Trophoblast cell (in vitro differentiated cells and primary cell): ENCODE measurements at regions not wholly inside any gene's neighbourhood (a gene's known extent, or its start where the extent isn't known, plus 50 kb on each side); places are given as distances from the start of the nearest gene placed in this dataset.

Experiments used
- DNase-seq, 2 donors: peaks; one replicate each; pipeline ENCODE4 v3.0.0-alpha.2; 2016
- H2AFZ ChIP-seq: 2 replicates; pipeline ENCODE4 v1.6.1; 2013; ENCODE audit warnings: low read length, moderate library complexity, mild to moderate bottlenecking; ENCODE audit not compliant: insufficient read depth, poor library complexity
- H2AK5ac ChIP-seq: 2 replicates; pipeline ENCODE4 v1.6.1; 2013; ENCODE audit warnings: mild to moderate bottlenecking, low read length
- H2BK120ac ChIP-seq: 2 replicates; pipeline ENCODE4 v1.6.1; 2013; ENCODE audit warnings: low read length, mild to moderate bottlenecking, moderate library complexity; ENCODE audit not compliant: insufficient read depth, poor library complexity
- H2BK12ac ChIP-seq: 2 replicates; pipeline ENCODE4 v1.6.1; 2013; ENCODE audit warnings: mild to moderate bottlenecking, low read length, moderate library complexity
- H2BK5ac ChIP-seq: 2 replicates; pipeline ENCODE4 v1.6.1; 2013; ENCODE audit warnings: low read length, low read depth, moderate library complexity, mild to moderate bottlenecking; ENCODE audit not compliant: poor library complexity
- H3K14ac ChIP-seq: 2 replicates; pipeline ENCODE4 v1.6.1; 2013; ENCODE audit warnings: mild to moderate bottlenecking, low read length
- H3K18ac ChIP-seq: 2 replicates; pipeline ENCODE4 v1.6.1; 2013; ENCODE audit warnings: mild to moderate bottlenecking, low read length
- H3K23ac ChIP-seq: 2 replicates; pipeline ENCODE4 v1.6.1; 2013; ENCODE audit warnings: low read length
- H3K27ac ChIP-seq: 2 replicates; pipeline ENCODE4 v1.5.1; 2013; ENCODE audit warnings: low read depth, mild to moderate bottlenecking, inconsistent platforms, low read length, moderate library complexity
- H3K27me3 ChIP-seq: 2 replicates; pipeline ENCODE4 v1.6.1; 2013; ENCODE audit warnings: inconsistent platforms, mild to moderate bottlenecking, low read length, moderate library complexity; ENCODE audit not compliant: insufficient read depth
- H3K36me3 ChIP-seq, 2 experiments: 1 replicate in 1 of 2; 2 replicates in 1 of 2; pipeline ENCODE4 v1.6.1; 2013; ENCODE audit warnings: low read length in 2 of 2, mild to moderate bottlenecking in 2 of 2, moderate library complexity in 1 of 2; ENCODE audit not compliant: insufficient read depth in 2 of 2, control insufficient read depth in 1 of 2
- H3K4ac ChIP-seq: 2 replicates; pipeline ENCODE4 v1.6.1; 2013; ENCODE audit warnings: low read depth, mild to moderate bottlenecking, low read length, moderate library complexity
- H3K4me1 ChIP-seq, 2 experiments: 1 replicate in 1 of 2; 2 replicates in 1 of 2; pipeline ENCODE4 v1.6.1; 2013; ENCODE audit warnings: low read length in 2 of 2, mild to moderate bottlenecking in 2 of 2, moderate library complexity in 1 of 2; ENCODE audit not compliant: insufficient read depth in 2 of 2, control insufficient read depth in 1 of 2
- H3K4me2 ChIP-seq: 2 replicates; pipeline ENCODE4 v1.6.1; 2013; ENCODE audit warnings: inconsistent platforms, mild to moderate bottlenecking, low read length, moderate library complexity
- H3K4me3 ChIP-seq: 2 replicates; pipeline ENCODE4 v1.5.1; 2013; ENCODE audit warnings: mild to moderate bottlenecking, low read depth, low read length, inconsistent platforms
- H3K79me1 ChIP-seq: one replicate; pipeline ENCODE4 v1.6.1; 2013; ENCODE audit warnings: low read length
- H3K79me2 ChIP-seq: 2 replicates; pipeline ENCODE4 v1.6.1; 2013; ENCODE audit warnings: low read length, mild to moderate bottlenecking; ENCODE audit not compliant: control insufficient read depth, insufficient read depth, poor library complexity
- H3K9ac ChIP-seq: 2 replicates; pipeline ENCODE4 v1.6.1; 2013; ENCODE audit warnings: mild to moderate bottlenecking, low read length
- H3K9me3 ChIP-seq: 2 replicates; pipeline ENCODE4 v1.6.1; 2013; ENCODE audit warnings: low read depth, mild to moderate bottlenecking, control low read depth, inconsistent platforms, low read length; ENCODE audit not compliant: insufficient read depth
- H4K12ac ChIP-seq: 2 replicates; pipeline ENCODE4 v1.6.1; 2013; ENCODE audit warnings: low read depth, mild to moderate bottlenecking, low read length, moderate library complexity
- H4K8ac ChIP-seq: 2 replicates; pipeline ENCODE4 v1.6.1; 2013; ENCODE audit warnings: low read depth, mild to moderate bottlenecking, low read length, moderate library complexity
- H4K91ac ChIP-seq: one replicate; pipeline ENCODE4 v1.6.1; 2013; ENCODE audit warnings: low read depth, mild to moderate bottlenecking, low read length, moderate library complexity
- WGBS: extraction: QIAGEN DNeasy Blood & Tissue Kit; methylation state at CpG from one replicate; pipeline ENCODE4 v1.1.7; 2013; ENCODE audit warnings: missing lambda C conversion rate; ENCODE audit not compliant: insufficient read length, insufficient coverage; ENCODE audit errors: extremely low coverage; 5-methylcytosine and 5-hydroxymethylcytosine counted together

DNA sequence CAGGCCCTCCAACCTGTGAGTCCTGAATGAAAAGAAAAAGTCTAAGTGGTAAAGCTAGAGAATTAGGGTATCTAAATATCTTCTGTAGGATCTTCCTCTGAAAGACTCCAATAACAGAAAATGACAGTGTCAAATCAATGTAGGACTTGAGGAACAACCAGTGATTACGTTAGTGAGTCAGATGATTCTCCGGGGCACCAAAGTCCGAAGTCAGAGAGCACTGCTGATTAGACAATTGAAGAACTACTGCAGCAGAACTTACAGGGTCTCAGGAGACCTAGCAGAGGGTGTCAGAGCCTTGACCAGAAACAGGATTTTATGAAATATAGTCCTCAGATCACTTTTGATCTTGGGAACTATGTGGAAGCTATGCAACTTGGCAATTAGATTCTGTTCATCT lies 605.8 kb downstream of the EPHA3 start:
- H3K4me1 ChIP-seq: no peaks in the 10 kb centered on the region
- H2AFZ ChIP-seq: no peak overlapping the region
- WGBS: no CpG with 5 or more reads among the region's 3 CpGs
- H3K9me3 ChIP-seq: no peaks in the 10 kb centered on the region
- no peak overlapping the region for H2AK5ac ChIP-seq
- H3K79me2 ChIP-seq: no peaks in the 10 kb centered on the region
- H4K91ac ChIP-seq: no peak overlapping the region
- no peak overlapping the region for H3K9ac ChIP-seq
- no peak overlapping the region for H3K27ac ChIP-seq
- no peak overlapping the region for H2BK120ac ChIP-seq
- H3K36me3 ChIP-seq: no peaks in the 10 kb centered on the region
- no peak overlapping the region for H3K18ac ChIP-seq
- H3K79me1 ChIP-seq: no peaks in the 10 kb centered on the region
- no peak for DNase-seq
- no peak overlapping the region for H3K4ac ChIP-seq
- H4K8ac ChIP-seq: no peak overlapping the region
- no peak overlapping the region for H3K14ac ChIP-seq
- no peak overlapping the region for H2BK5ac ChIP-seq
- no peak overlapping the region for H3K23ac ChIP-seq
- H2BK12ac ChIP-seq: no peak overlapping the region
- no peak overlapping the region for H4K12ac ChIP-seq
- no peaks in the 10 kb centered on the region for H3K27me3 ChIP-seq
- H3K4me3 ChIP-seq: no peak overlapping the region
- H3K4me2 ChIP-seq: no peak overlapping the region

GRCh38 chr3:89714237-89714636 lies 606.8 kb downstream of the EPHA3 start:
- Histone ChIP-seq H3K27me3 (no peaks in the 10 kb centered on the region), H2BK12ac (no peak overlapping the region), H4K8ac (no peak overlapping the region), H2AFZ (no peak overlapping the region), H4K91ac (no peak overlapping the region), H3K36me3 (no peaks in the 10 kb centered on the region), H3K79me2 (no peaks in the 10 kb centered on the region), H3K4me3 (no peak overlapping the region), H3K4me2 (no peak overlapping the region), H3K9ac (no peak overlapping the region), H3K23ac (no peak overlapping the region), H3K9me3 (no peaks in the 10 kb centered on the region), H3K4me1 (no peaks in the 10 kb centered on the region), H3K14ac (no peak overlapping the region), H3K27ac (no peak overlapping the region), H3K79me1 (no peaks in the 10 kb centered on the region), H3K18ac (no peak overlapping the region), H2BK120ac (no peak overlapping the region), H3K4ac (no peak overlapping the region), H4K12ac (no peak overlapping the region), H2BK5ac (no peak overlapping the region), H2AK5ac (no peak overlapping the region)
- no peak for DNase-seq
- WGBS: no CpG with 5 or more reads among the region's 1 CpG

DNA sequence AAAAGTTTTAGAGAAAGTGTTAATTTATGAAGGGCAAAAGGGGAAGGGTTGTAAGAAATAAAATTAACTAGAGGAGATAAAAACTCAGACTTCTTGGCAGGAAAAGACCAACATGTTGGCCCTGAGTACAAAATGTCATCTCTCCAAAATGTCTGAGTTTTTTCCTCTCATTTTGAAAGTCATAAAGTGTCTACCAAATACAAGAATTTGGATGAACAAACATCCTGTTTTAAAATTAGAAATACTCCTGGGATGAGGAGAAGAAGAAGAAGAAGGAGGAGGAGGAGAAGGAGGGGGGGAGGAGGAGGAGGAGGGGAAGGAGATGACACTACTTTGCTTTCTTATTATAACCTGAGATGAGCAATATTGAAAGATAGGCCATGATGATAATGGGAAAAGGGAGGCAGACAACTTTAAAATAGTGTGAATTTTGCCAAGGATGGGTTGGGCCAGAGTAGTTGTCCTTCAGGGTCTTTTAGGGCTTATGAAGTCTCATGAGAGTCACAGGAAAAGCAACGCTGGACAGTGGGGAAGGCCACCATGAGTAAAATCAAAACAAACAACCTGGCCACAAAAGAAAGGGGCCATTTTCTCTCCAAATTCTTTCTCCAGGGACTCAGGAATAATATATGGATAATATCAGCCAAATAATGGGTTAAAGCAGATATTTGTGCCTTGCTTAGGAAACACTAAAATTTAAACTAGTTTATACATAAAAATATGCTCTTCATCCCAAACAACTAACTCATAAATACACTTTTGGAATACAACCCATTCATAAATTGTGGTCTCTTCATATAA lies 632.9 kb downstream of the EPHA3 start:
- H3K27me3 ChIP-seq: no peaks in the 10 kb centered on the region
- no peak overlapping the region for H2AFZ ChIP-seq
- H3K79me1 ChIP-seq: no peaks in the 10 kb centered on the region
- H3K79me2 ChIP-seq: no peaks in the 10 kb centered on the region
- H3K4me2 ChIP-seq: no peak overlapping the region
- no peak overlapping the region for H2BK12ac ChIP-seq
- no peak overlapping the region for H3K23ac ChIP-seq
- DNase-seq: no peak
- H3K18ac ChIP-seq: no peak overlapping the region
- no peak overlapping the region for H2AK5ac ChIP-seq
- H3K27ac ChIP-seq: no peak overlapping the region
- H4K8ac ChIP-seq: no peak overlapping the region
- no peaks in the 10 kb centered on the region for H3K9me3 ChIP-seq
- H2BK5ac ChIP-seq: no peak overlapping the region
- no peak overlapping the region for H3K4me3 ChIP-seq
- no peak overlapping the region for H4K91ac ChIP-seq
- H3K14ac ChIP-seq: no peak overlapping the region
- H3K4me1 ChIP-seq: no peaks in the 10 kb centered on the region
- no peak overlapping the region for H4K12ac ChIP-seq
- no peak overlapping the region for H2BK120ac ChIP-seq
- H3K4ac ChIP-seq: no peak overlapping the region
- H3K9ac ChIP-seq: no peak overlapping the region
- no CpG with 5 or more reads among the region's 1 CpG for WGBS
- no peaks in the 10 kb centered on the region for H3K36me3 ChIP-seq

- H3K27me3 ChIP-seq: no peaks in the 10 kb centered on the region
- H3K18ac ChIP-seq: no peak overlapping the region
- no peaks in the 10 kb centered on the region for H3K79me1 ChIP-seq
- H2BK120ac ChIP-seq: no peak overlapping the region
- H2AFZ ChIP-seq: no peak overlapping the region
- no peak overlapping the region for H4K8ac ChIP-seq
- no peak for DNase-seq
- no peaks in the 10 kb centered on the region for H3K4me1 ChIP-seq
- no peak overlapping the region for H3K4me3 ChIP-seq
- no peak overlapping the region for H3K23ac ChIP-seq
- no peak overlapping the region for H3K4me2 ChIP-seq
- no peak overlapping the region for H3K4ac ChIP-seq
- no peaks in the 10 kb centered on the region for H3K79me2 ChIP-seq
- H2BK12ac ChIP-seq: no peak overlapping the region
- no peak overlapping the region for H4K12ac ChIP-seq
- no peaks in the 10 kb centered on the region for H3K9me3 ChIP-seq
- H3K27ac ChIP-seq: no peak overlapping the region
- no peak overlapping the region for H2AK5ac ChIP-seq
- H3K36me3 ChIP-seq: no peaks in the 10 kb centered on the region
- no peak overlapping the region for H4K91ac ChIP-seq
- no peak overlapping the region for H3K9ac ChIP-seq
- no peak overlapping the region for H3K14ac ChIP-seq
- H2BK5ac ChIP-seq: no peak overlapping the region
Observed at GRCh38 chr3:89740881-89741177, 633.4 kb downstream of the EPHA3 start.
